ENCODE measurements at regions not wholly inside any gene's neighbourhood (a gene's known extent, or its start where the extent isn't known, plus 50 kb on each side); places are given as distances from the start of the nearest gene placed in this dataset.
"Not testable (repeated sequence)": the region's sequence is repeated elsewhere in the genome, so short reads cannot be mapped to it uniquely, and the experiment has no call there.

DNA sequence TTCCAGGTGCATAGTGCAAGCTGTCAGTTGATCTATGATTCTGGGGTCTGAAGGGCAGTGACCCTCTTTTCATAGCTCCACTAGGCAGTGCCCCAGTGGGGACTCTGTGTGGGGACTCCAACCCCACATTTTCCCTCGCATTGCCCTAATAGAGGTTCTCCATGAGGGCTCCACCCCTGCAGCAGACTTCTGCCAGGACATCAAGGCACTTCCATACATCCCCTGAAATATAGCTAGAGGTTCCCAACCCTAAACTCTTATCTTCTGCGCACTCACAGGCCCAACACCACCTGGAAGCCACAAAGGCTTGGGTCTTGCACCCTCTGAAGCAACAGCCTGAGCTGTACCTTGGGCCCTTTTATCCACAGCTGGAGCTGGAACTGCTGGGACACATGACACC lies 65.7 kb upstream of the PKN2 start:
- Histone ChIP-seq H3K4me1 (no peaks in the 10 kb centered on the region), H3K27ac (no peak overlapping the region), H3K27me3 (no peaks in the 10 kb centered on the region), H3K36me3 (no peaks in the 10 kb centered on the region), H3K4me3 (no peak overlapping the region), H3K9me3 (peaks cover 0 to 19% (median 0%) of the 10 kb centered on the region in 3 donors)
- no peak for ATAC-seq
- TF ChIP-seq POLR2A (IDR thresholded peaks at IDR 0.05) (no peak), EP300 (IDR thresholded peaks at IDR 0.05) (no peak), POLR2AphosphoS5 (IDR thresholded peaks at IDR 0.05) (no peak)
- TF ChIP-seq, protein P1, sequence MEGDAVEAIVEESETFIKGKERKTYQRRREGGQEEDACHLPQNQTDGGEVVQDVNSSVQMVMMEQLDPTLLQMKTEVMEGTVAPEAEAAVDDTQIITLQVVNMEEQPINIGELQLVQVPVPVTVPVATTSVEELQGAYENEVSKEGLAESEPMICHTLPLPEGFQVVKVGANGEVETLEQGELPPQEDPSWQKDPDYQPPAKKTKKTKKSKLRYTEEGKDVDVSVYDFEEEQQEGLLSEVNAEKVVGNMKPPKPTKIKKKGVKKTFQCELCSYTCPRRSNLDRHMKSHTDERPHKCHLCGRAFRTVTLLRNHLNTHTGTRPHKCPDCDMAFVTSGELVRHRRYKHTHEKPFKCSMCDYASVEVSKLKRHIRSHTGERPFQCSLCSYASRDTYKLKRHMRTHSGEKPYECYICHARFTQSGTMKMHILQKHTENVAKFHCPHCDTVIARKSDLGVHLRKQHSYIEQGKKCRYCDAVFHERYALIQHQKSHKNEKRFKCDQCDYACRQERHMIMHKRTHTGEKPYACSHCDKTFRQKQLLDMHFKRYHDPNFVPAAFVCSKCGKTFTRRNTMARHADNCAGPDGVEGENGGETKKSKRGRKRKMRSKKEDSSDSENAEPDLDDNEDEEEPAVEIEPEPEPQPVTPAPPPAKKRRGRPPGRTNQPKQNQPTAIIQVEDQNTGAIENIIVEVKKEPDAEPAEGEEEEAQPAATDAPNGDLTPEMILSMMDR (IDR thresholded peaks at IDR 0.05) = no peak
- 60 to 100% methylated on average over 1 of the region's 2 CpGs for WGBS, 2 donors (ENCODE audit: low coverage in 1 of 2)

DNA sequence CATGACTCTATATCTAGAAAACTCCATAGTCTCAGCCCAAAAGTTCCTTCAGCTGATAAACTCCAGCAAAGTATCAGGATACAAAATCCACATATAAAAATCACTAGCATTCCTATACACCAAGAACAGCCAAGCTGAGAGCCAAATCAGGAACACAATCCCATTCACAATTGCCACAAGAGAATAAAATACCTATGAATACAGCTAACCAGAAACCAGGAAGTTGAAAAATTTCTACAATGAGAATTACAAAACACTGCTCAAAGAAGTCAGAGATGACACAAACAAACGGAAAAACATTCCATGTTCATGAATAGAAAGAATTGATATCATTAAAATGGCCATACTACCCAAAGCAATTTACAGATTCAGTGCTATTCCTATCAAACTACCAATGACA lies 61.0 kb upstream of the PKN2 start:
- not testable (repeated sequence) for H3K36me3 ChIP-seq, ATAC-seq, H3K4me3 ChIP-seq, H3K27me3 ChIP-seq, H3K27ac ChIP-seq, H3K4me1 ChIP-seq
- H3K9me3 ChIP-seq = peaks cover 0 to 18% (median 0%) of the 10 kb centered on the region in 3 donors
- 77 to 85% methylated on average over 1 of the region's 1 CpG for WGBS, 2 donors (ENCODE audit: low coverage in 1 of 2)

Small RNA genes lying in the stretch of these regions (small RNA-seq; reads per million reads assigned to genes)
- gene AL049861.1 (0 reads per million in 4 donors), gene RF02271 (0 reads per million in 4 donors), gene RN7SL583P (0 reads per million in 4 donors), gene RNA5SP52 (0 reads per million in 4 donors)
